HG03280 (cell line): ENCODE measurements at regions not wholly inside any gene's neighbourhood (a gene's known extent, or its start where the extent isn't known, plus 50 kb on each side); places are given as distances from the start of the nearest gene placed in this dataset.
"Not testable (repeated sequence)": the region's sequence is repeated elsewhere in the genome, so short reads cannot be mapped to it uniquely, and the experiment has no call there.

Experiments used
- ATAC-seq: cut with Tn5 transposase; IDR thresholded peaks from one replicate; pipeline ENCODE4 v1.9.1; 2021; ENCODE audit warnings: mild to moderate bottlenecking, moderate library complexity; ENCODE audit not compliant: unreplicated experiment

- ATAC-seq: not testable (repeated sequence)
These were observed 113.4 kb downstream of the XPNPEP1 start for GRCh38 chr10:109809954-109810353.

DNA sequence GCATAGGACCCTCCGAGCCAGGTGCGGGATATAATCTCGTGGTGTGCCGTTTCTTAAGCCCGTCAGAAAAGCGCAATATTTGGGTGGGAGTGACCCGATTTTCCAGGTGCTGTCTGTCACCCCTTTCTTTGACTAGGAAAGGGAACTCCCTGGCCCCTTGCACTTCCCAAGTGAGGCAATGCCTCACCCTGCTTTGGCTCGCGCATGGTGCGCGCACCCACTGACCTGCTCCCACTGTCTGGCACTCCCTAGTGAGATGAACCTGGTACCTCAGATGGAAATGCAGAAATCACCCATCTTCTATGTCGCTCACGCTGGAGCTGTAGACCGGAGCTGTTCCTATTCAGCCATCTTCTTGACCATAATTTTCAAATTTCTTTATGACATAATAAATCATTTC, 122.1 kb downstream of the XPNPEP1 start:
- ATAC-seq: not testable (repeated sequence)

DNA sequence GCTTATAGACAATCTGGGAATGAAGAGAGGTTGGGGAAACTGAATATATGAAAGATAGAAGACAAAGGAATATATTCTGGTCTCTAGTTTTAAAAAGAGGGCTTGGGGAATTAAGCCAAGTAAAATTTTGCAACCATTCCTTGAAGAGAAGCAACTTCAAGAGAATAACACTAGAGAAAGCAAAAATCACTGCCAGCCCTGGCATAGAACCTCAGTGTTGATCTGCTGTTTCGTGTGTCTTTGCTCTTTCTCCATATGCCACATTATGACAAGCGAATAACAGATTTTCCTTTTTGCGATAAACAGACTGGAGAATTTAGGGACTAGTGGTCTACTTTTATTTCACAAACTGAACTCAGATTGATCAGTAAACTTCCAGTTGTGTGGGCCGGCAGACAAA, 132.7 kb downstream of the XPNPEP1 start:
- ATAC-seq: no peak

DNA sequence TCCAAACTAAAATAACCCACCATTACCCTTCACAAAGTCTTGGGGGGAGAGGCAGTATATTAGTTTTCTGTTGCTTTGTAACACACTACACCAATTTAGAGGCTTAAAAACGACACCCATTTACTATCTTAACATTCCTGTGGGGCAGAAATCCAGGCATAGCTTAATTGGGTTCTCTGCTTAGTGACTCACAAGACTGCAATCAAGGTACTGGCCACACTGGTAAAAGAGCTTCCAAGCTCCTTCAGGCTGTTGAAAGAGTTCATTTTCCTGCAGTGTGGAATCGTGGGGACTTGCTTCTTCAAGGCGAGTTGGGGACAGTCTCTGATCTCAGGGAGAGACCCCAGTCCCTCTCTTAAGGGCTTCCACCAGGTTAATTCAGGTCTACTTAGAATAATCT, 139.1 kb downstream of the XPNPEP1 start:
- ATAC-seq: no peak

- no peak for ATAC-seq
These were observed 140.0 kb downstream of the XPNPEP1 start for GRCh38 chr10:109783286-109783685.

- no peak for ATAC-seq
These were observed 142.3 kb downstream of the XPNPEP1 start for GRCh38 chr10:109780997-109781396.

GRCh38 chr10:109778993-109779392, 144.3 kb downstream of the XPNPEP1 start:
- ATAC-seq: no peak

GRCh38 chr10:109774121-109774440, 149.2 kb downstream of the XPNPEP1 start:
- ATAC-seq: no peak

DNA sequence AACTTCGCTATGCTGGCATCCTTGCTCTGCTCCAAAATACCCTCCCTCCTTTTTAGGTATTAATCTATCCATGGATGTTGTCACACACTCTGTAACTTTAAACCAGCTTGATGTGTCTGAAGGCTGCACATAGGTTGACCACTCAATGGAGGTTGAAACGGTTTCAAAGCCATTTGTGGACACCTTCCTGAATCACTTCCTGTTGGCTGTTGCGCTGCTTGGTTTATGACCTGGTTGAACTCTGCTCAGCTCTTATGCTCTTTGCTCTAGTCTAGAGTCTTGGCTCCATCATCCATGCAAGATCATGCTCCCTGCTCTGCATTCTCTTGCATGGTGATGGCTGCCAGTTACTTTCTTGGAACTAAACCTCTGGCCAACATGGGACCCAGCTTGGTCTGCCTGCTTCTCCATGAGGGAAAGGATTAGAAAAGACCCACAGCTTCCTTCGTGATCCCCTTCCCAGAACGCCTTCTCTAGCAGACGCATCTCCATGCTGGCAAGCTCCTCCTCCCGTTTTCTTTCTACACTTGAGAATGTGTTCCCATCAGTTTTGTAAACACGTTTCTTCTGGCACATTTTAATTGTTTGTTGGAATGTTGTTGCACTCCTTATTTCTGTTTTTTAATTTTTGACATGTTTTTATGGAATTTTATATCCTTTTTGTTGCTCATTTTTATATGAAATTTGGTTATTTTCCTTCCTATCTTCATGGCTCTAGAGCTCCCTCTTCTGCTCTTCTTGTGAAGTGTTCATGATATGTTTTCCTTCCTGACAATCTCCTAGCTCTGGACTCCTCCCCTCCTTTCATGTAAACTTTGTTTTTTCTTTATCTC, 149.8 kb downstream of the XPNPEP1 start:
- peak; percentile 57 for ATAC-seq

DNA sequence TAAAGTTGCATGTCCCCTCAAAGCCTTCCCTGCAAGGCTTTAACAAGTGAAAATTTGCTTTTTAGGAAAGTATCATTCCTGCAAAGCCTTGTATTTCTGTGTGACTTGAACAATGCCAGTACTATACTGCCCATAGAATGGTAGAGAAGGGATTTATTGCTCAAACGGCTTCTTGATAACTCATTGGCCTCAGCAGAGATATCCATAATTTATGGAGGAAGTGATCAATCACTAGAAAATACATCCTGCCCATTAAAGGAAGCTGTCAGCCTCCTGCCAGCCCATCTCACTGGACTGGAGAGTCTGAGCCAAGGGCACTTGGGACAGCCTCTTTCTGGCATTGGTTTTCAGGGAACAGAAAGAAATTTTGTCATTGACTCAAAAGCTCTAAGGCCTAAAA, 152.6 kb downstream of the XPNPEP1 start:
- no peak for ATAC-seq

GRCh38 chr10:109769966-109770365, 153.3 kb downstream of the XPNPEP1 start:
- no peak for ATAC-seq

DNA sequence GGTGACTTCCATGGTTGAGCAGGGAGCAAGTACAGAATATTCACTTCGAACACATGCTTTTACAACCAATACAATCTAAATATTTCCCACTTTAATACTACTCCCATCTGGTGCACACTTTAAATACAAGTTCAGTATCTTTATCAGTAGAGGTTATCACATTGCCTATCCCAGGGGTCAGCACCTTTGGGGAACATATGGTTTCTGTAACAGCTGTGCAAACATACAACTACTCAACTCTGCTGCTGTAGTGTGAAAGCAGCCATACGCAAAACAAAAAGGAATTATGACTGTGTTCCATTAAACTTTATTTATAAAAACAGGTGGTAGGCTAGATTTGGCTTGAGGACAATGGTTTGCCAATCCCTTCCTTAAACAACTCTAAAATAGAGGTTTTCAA, 157.5 kb downstream of the XPNPEP1 start:
- no peak for ATAC-seq

GRCh38 chr10:109762555-109762954, 160.8 kb downstream of the XPNPEP1 start:
- ATAC-seq: no peak

GRCh38 chr10:109757670-109758069, 165.6 kb downstream of the XPNPEP1 start:
- not testable (repeated sequence) for ATAC-seq

- ATAC-seq: no peak
These were observed 176.4 kb downstream of the XPNPEP1 start for GRCh38 chr10:109746861-109747260.

- no peak for ATAC-seq
These were observed 179.3 kb downstream of the XPNPEP1 start for GRCh38 chr10:109744020-109744419.

GRCh38 chr10:109743574-109743973, 179.7 kb downstream of the XPNPEP1 start:
- no peak for ATAC-seq

GRCh38 chr10:109743146-109743545, 180.2 kb downstream of the XPNPEP1 start:
- ATAC-seq: no peak

GRCh38 chr10:109741712-109742111, 181.6 kb downstream of the XPNPEP1 start:
- no peak for ATAC-seq

- no peak for ATAC-seq
These were observed 182.9 kb downstream of the XPNPEP1 start for GRCh38 chr10:109740436-109740835.

GRCh38 chr10:109737626-109738025, 185.7 kb downstream of the XPNPEP1 start:
- ATAC-seq: no peak

GRCh38 chr10:109737009-109737408, 186.3 kb downstream of the XPNPEP1 start:
- no peak for ATAC-seq

- ATAC-seq: no peak
These were observed 187.5 kb downstream of the XPNPEP1 start for GRCh38 chr10:109735776-109736175.
